ENCODE measurements at regions not wholly inside any gene's neighbourhood (a gene's known extent, or its start where the extent isn't known, plus 50 kb on each side); places are given as distances from the start of the nearest gene placed in this dataset.

GRCh38 chr18:1993866-1994265 lies 577.4 kb downstream of the METTL4 start:
- no peak for TF ChIP-seq CTCF (IDR thresholded peaks at IDR 0.05; ENCODE audit: low read depth, low read length, missing input control)
- TF ChIP-seq ATF3 (IDR thresholded peaks at IDR 0.05): no peak
- TF ChIP-seq GABPA (IDR thresholded peaks at IDR 0.05 in 1 of 2, conservative IDR thresholded peaks at IDR 0.05 in 1 of 2): no peak
- TF ChIP-seq TAF1 (conservative IDR thresholded peaks at IDR 0.05): no peak
